Nephron (organoid): ENCODE measurements at regions not wholly inside any gene's neighbourhood (a gene's known extent, or its start where the extent isn't known, plus 50 kb on each side); places are given as distances from the start of the nearest gene placed in this dataset.

Experiments used
- H3K27ac Mint-ChIP-seq, 3 experiments: 2 replicates each; pipeline ENCODE4 v1.8.0; 2020; ENCODE audit warnings: mixed read lengths in 3 of 3, mild to moderate bottlenecking in 2 of 3, moderate library complexity in 1 of 3
- H3K27me3 Mint-ChIP-seq: 2 replicates; pipeline ENCODE4 v1.8.0; 2021; ENCODE audit warnings: low read depth, mild to moderate bottlenecking, moderate library complexity, mixed read lengths
- H3K36me3 Mint-ChIP-seq: 2 replicates; pipeline ENCODE4 v1.8.0; 2020; ENCODE audit warnings: low read depth, mixed read lengths
- H3K4me1 Mint-ChIP-seq: 2 replicates; pipeline ENCODE4 v1.8.0; 2020; ENCODE audit warnings: mixed read lengths
- H3K4me3 Mint-ChIP-seq, 3 experiments: 2 replicates each; pipeline ENCODE4 v1.8.0; 2020; ENCODE audit warnings: mild to moderate bottlenecking in 3 of 3, mixed read lengths in 3 of 3, moderate library complexity in 2 of 3
- H3K9me3 Mint-ChIP-seq: 2 replicates; pipeline ENCODE4 v1.8.0; 2020; ENCODE audit warnings: mixed read lengths
- TF ChIP-seq, protein P1 (sequence below), 3 experiments: fragments of 200-600 bp; sonication (generic); IDR thresholded peaks; one replicate each; pipeline ENCODE4 v1.5.0; 2021; ENCODE audit warnings: antibody characterized with exemption in 3 of 3; ENCODE audit not compliant: unreplicated experiment in 3 of 3

DNA sequence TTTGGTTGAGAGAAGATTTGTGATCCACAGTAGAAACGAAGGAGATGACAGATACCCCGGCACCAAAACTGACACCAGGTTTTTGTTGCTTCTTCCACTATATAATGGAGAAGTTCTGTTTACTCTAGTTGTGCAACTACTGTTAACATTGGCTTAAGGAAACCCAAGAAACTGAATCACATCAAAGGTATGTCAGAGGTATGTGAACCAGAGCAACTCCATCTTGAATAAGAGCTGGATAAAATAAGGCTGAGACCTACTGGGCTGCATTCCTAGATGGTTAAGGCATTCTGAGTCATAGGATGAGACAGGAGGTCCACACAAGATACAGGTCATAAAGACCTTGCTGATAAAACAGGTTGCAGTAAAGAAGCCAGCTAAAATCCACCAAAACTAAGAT lies 173.7 kb upstream of the CAMK1G start:
- H3K27me3 Mint-ChIP-seq, result peaks cover 14% of the 10 kb centered on the region
- H3K9me3 Mint-ChIP-seq, result no peaks in the 10 kb centered on the region
- TF ChIP-seq, protein P1, sequence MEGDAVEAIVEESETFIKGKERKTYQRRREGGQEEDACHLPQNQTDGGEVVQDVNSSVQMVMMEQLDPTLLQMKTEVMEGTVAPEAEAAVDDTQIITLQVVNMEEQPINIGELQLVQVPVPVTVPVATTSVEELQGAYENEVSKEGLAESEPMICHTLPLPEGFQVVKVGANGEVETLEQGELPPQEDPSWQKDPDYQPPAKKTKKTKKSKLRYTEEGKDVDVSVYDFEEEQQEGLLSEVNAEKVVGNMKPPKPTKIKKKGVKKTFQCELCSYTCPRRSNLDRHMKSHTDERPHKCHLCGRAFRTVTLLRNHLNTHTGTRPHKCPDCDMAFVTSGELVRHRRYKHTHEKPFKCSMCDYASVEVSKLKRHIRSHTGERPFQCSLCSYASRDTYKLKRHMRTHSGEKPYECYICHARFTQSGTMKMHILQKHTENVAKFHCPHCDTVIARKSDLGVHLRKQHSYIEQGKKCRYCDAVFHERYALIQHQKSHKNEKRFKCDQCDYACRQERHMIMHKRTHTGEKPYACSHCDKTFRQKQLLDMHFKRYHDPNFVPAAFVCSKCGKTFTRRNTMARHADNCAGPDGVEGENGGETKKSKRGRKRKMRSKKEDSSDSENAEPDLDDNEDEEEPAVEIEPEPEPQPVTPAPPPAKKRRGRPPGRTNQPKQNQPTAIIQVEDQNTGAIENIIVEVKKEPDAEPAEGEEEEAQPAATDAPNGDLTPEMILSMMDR (IDR thresholded peaks at IDR 0.05; ENCODE audit: unreplicated experiment in 3 of 3), result no peak
- peaks cover 14% of the 10 kb centered on the region for H3K4me1 Mint-ChIP-seq
- H3K27ac Mint-ChIP-seq, result no peak overlapping the region
- no peaks in the 10 kb centered on the region for H3K36me3 Mint-ChIP-seq
- H3K4me3 Mint-ChIP-seq, result no peak overlapping the region

DNA sequence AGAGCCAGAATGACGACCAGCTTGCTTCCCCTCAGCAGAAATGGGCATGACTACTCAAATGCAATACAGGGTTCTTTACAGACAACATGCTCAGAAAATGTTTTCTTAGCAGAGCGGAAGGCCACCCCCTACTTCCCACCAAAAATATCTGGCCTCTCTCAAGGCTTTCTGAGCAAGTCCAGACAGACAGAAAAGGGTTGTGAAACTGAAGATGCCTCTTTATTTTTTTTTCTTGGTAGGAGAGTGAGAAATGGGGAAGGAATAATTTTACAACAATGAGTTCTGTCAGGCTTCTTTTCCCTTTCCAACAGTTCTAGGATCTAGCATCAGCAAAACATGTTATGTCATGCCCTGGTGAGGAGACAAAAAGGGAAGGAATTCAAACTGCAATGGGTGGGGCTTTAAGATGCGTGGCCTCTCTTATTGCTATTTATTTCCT lies 172.0 kb upstream of the CAMK1G start:
- Mint-ChIP-seq H3K27ac (peak overlapping the region; percentile 0 to 40 (median 18)), H3K4me3 (no peak overlapping the region), H3K9me3 (no peaks in the 10 kb centered on the region), H3K27me3 (peaks cover 19% of the 10 kb centered on the region), H3K4me1 (peaks cover 18% of the 10 kb centered on the region), H3K36me3 (no peaks in the 10 kb centered on the region)
- TF ChIP-seq, protein P1 (IDR thresholded peaks at IDR 0.05; ENCODE audit: unreplicated experiment in 3 of 3), result no peak

DNA sequence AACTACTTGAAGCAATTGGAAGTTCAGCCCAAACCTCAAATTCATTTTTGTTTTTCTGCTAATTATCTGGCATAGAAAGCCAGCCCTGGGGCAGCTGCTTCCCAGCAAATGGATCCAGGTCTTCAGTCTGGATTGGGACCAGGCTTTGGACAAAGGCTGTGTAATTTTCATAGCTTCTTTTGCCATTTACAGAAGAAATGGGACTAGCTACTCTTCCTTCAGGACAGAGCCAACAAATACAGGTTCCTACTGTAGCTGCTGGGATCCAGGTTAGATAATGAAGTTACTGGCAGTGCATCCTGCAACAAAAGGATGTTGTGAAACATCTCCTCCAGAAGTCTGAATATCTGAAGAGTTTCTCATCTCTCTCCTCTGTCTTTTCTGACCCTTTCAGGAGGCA lies 171.5 kb upstream of the CAMK1G start:
- Mint-ChIP-seq H3K4me1 (peaks cover 23% of the 10 kb centered on the region), H3K9me3 (no peaks in the 10 kb centered on the region), H3K27ac (peak overlapping the region in 2 of 3 experiments; percentile 0 to 18), H3K36me3 (no peaks in the 10 kb centered on the region), H3K27me3 (peaks cover 19% of the 10 kb centered on the region), H3K4me3 (no peak overlapping the region)
- TF ChIP-seq, protein P1 (IDR thresholded peaks at IDR 0.05; ENCODE audit: unreplicated experiment in 3 of 3), result no peak

DNA sequence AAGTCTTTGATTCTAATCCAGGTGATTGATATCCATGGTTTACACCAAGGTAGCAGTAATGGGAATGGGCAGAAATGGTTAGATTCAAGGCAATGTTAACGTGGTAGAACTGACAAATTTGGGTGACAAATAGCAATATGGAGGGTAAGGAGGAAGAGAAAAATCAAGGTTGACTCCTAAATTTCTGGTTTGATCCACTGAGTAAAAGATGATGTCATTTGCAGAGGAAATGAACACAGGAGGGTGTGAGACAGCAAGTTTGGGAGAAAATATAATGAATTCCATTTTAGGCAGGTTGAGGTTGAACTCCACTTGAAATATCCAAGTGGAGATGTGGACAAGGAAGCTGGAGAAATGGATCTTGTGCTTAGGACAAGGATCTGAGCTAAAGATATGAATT lies 170.9 kb upstream of the CAMK1G start:
- peaks cover 28% of the 10 kb centered on the region for H3K4me1 Mint-ChIP-seq
- TF ChIP-seq, protein P1 (IDR thresholded peaks at IDR 0.05; ENCODE audit: unreplicated experiment in 3 of 3), result no peak
- peaks cover 24% of the 10 kb centered on the region for H3K27me3 Mint-ChIP-seq
- H3K27ac Mint-ChIP-seq, result no peak overlapping the region
- H3K4me3 Mint-ChIP-seq, result no peak overlapping the region
- no peaks in the 10 kb centered on the region for H3K36me3 Mint-ChIP-seq
- H3K9me3 Mint-ChIP-seq, result no peaks in the 10 kb centered on the region

DNA sequence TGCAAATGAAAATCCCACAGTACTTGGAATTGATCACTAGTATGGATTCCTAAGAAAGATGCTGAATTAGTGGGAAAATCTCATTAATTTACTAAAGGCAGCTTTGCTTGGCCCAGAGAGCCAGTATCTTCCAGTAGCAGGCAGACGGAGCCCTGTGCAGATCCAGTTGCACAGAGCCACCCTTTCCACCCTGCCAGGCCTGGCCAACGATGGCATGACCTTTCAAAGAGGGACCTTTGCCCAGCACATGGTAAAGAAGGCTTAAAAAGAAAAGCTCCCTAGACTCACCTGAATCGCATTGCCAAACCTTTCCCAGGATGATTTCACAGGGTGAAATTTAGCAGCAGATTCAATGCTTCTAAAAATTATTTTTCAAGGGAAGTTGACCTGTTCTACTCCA lies 170.5 kb upstream of the CAMK1G start:
- TF ChIP-seq, protein P1 (IDR thresholded peaks at IDR 0.05; ENCODE audit: unreplicated experiment in 3 of 3), result no peak
- Mint-ChIP-seq H3K9me3 (no peaks in the 10 kb centered on the region), H3K4me1 (peaks cover 28% of the 10 kb centered on the region), H3K36me3 (no peaks in the 10 kb centered on the region), H3K27me3 (peaks cover 25% of the 10 kb centered on the region), H3K4me3 (no peak overlapping the region), H3K27ac (no peak overlapping the region)

DNA sequence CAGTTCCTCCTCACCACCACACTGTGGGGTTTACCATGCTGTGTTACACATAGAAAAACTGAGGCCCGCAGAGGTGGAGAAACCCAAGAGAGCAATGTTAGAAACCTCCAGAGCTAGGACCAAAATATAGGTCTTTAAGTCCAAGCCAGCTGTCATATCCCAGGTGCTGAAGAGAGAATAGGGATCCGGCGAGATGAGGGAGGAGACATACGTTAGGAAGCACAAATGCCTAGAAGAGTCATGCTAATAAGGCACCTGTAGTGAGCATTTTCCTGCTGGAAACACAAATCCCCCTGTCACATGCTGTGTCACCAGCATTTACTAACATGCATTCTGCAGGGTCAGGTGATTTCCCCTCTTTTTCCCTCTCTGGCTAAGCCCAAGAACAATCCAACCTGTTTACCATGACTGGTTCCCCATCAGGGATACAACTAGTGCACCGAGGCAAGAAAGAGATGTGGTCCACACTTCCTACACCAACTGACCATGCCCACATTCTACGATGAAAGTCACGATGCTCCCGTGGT lies 168.6 kb upstream of the CAMK1G start:
- Mint-ChIP-seq H3K4me3 (no peak overlapping the region), H3K27me3 (peaks cover 25% of the 10 kb centered on the region), H3K9me3 (no peaks in the 10 kb centered on the region), H3K36me3 (no peaks in the 10 kb centered on the region), H3K4me1 (peaks cover 32% of the 10 kb centered on the region), H3K27ac (peak overlapping the region in 1 of 3 experiments; percentile 6)
- TF ChIP-seq, protein P1 (IDR thresholded peaks at IDR 0.05; ENCODE audit: unreplicated experiment in 3 of 3), result no peak
